ENCODE measurements at regions not wholly inside any gene's neighbourhood (a gene's known extent, or its start where the extent isn't known, plus 50 kb on each side); places are given as distances from the start of the nearest gene placed in this dataset.

DNA sequence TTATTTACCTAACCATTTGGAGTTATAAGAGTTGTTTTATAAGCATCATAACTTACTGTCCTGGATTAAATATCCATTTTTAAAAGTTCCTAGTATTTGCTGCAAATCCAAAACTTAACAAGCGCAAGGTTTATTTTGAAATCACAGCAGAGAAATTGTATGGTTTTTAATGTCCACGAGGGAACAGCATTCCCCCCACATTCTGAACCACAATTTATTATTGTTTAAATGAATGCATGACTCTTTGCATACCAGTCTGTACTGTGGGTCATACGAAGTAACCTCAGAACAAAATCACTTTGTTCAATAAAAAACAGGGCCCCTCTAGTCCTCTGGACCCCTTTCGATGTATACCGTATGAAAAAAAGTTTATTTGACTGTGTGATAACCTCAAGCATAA, 75.9 kb downstream of the DACT1 start:
- no peak overlapping the region for H2BK12ac ChIP-seq (ENCODE audit: low read depth, low read length)
- no peak overlapping the region for H2BK5ac ChIP-seq (ENCODE audit: low read depth, low read length)
- no peaks in the 10 kb centered on the region for H3K79me1 ChIP-seq (ENCODE audit: low read depth, low read length)
- WGBS, 2 experiments (ENCODE audit: extremely low coverage in 1 of 2, insufficient coverage in 1 of 2, insufficient read length in 1 of 2, insufficient replicate concordance in 2 of 2, low coverage in 1 of 2, low lambda C conversion rate in 2 of 2, missing lambda C conversion rate in 1 of 2): 92% methylated on average over 5 of the region's 5 CpGs; no CpG with 5 or more reads in 1 of the 2 experiments
- H2BK15ac ChIP-seq (ENCODE audit: low read length): no peak overlapping the region
- peaks cover 0 to 3% (median 1%) of the 10 kb centered on the region in 4 experiments; a peak in 1 of 7 replicates for H3K4me1 ChIP-seq (replicated peaks in 1 of 4; ENCODE audit: control insufficient read depth in 3 of 4, insufficient read depth in 4 of 4, low read length in 3 of 4)
- H3K27ac ChIP-seq (ENCODE audit: low read depth, low read length): no peak overlapping the region
- H3K56ac ChIP-seq (replicated peaks; ENCODE audit: insufficient read length, low read depth, low read length): no peak overlapping the region
- H3K4me3 ChIP-seq (ENCODE audit: extremely low read depth in 1 of 4, insufficient read depth in 2 of 4, low read depth in 3 of 4, low read length in 4 of 4): no peak overlapping the region
- FAIRE-seq (no peak), DNase-seq (ENCODE audit: low read depth in 1 of 2, low spot score in 2 of 2) (no peak)
- no peak overlapping the region for H3K18ac ChIP-seq (ENCODE audit: extremely low read depth, low read length)
- no peak overlapping the region for H4K5ac ChIP-seq (ENCODE audit: insufficient read length, low read depth, low read length)
- POLR2A ChIA-PET (ENCODE audit: partially characterized antibody): no interaction called here
- no peak overlapping the region for H4K91ac ChIP-seq (replicated peaks; ENCODE audit: insufficient read length, low read length)
- no peak overlapping the region for H2AK5ac ChIP-seq (ENCODE audit: low read depth, low read length)
- H3K27me3 ChIP-seq (replicated peaks in 1 of 4; ENCODE audit: control insufficient read depth in 3 of 4, extremely low read depth in 1 of 4, insufficient read depth in 3 of 4, low read length in 3 of 4): no peaks in the 10 kb centered on the region
- CTCF ChIA-PET (ENCODE audit: partially characterized antibody): no interaction called here
- H4K8ac ChIP-seq (ENCODE audit: extremely low read depth, insufficient read depth, low read length): no peak overlapping the region
- H3K23ac ChIP-seq (ENCODE audit: insufficient read length): no peak overlapping the region
- no peak overlapping the region for H2BK20ac ChIP-seq (ENCODE audit: low read length)
- no peaks in the 10 kb centered on the region for H3K23me2 ChIP-seq (ENCODE audit: low read depth, low read length)
- no peaks in the 10 kb centered on the region for H4K20me1 ChIP-seq (replicated peaks in 1 of 2; ENCODE audit: control insufficient read depth in 1 of 2, insufficient read depth in 2 of 2, low read length in 2 of 2)
- H3K9me3 ChIP-seq (ENCODE audit: insufficient read depth in 2 of 2, low read depth in 1 of 2, low read length in 1 of 2): no peaks in the 10 kb centered on the region
- H2BK120ac ChIP-seq (replicated peaks; ENCODE audit: low read depth, low read length): no peak overlapping the region
- no peak overlapping the region for H3K9ac ChIP-seq (replicated peaks in 1 of 4; ENCODE audit: extremely low read depth in 1 of 4, low read depth in 3 of 4, low read length in 3 of 4)
- no peak overlapping the region for H3K4ac ChIP-seq (replicated peaks; ENCODE audit: insufficient read length, low read depth, low read length)
- H3K36me3 ChIP-seq (ENCODE audit: control insufficient read depth in 2 of 4, insufficient read depth in 4 of 4, low read length in 3 of 4): no peaks in the 10 kb centered on the region
- no peak overlapping the region for H3K14ac ChIP-seq (ENCODE audit: insufficient read length)
- H2AFZ ChIP-seq (ENCODE audit: low read length): no peak overlapping the region
- H3K79me2 ChIP-seq (ENCODE audit: control insufficient read depth in 1 of 2, insufficient read depth in 2 of 2, low read length in 2 of 2): no peaks in the 10 kb centered on the region
- H3K4me2 ChIP-seq (ENCODE audit: insufficient read depth in 1 of 2, low read depth in 2 of 2, low read length in 2 of 2): no peak overlapping the region
- TF ChIP-seq, protein P1, sequence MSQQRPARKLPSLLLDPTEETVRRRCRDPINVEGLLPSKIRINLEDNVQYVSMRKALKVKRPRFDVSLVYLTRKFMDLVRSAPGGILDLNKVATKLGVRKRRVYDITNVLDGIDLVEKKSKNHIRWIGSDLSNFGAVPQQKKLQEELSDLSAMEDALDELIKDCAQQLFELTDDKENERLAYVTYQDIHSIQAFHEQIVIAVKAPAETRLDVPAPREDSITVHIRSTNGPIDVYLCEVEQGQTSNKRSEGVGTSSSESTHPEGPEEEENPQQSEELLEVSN (IDR thresholded peaks at IDR 0.05): no peak
- TF ChIP-seq EZH2 (IDR thresholded peaks at IDR 0.05; ENCODE audit: low read depth, low read length, severe bottlenecking) (no peak), SUZ12 (IDR thresholded peaks at IDR 0.05; ENCODE audit: low read length) (no peak), CREB1 (IDR thresholded peaks at IDR 0.05) (no peak)
